GM10248 (cell line): ENCODE measurements at regions not wholly inside any gene's neighbourhood (a gene's known extent, or its start where the extent isn't known, plus 50 kb on each side); places are given as distances from the start of the nearest gene placed in this dataset.

Experiments
- CTCF ChIA-PET: fragments of 300-600 bp; sonication (Branson Sonifier 250); formaldehyde crosslinking; extraction: SDS; loops from one replicate; lab custom pipeline; 2021; ENCODE audit warnings: antibody characterized with exemption; lab: Yijun Ruan, JAX
- POLR2A ChIA-PET: fragments of 350-650 bp; sonication (Branson Sonifier 250); formaldehyde crosslinking; extraction: SDS; loops from one replicate; lab custom pipeline; 2020; ENCODE audit warnings: antibody characterized with exemption; lab: Yijun Ruan, JAX
- DNase-seq: peaks from one replicate; pipeline ENCODE4 v3.0.0; 2012; ENCODE audit errors: extremely low spot score
- CTCF ChIP-seq: IDR thresholded peaks from 2 replicates; pipeline ENCODE4 v1.5.1; 2012; ENCODE audit warnings: mild to moderate bottlenecking, low read depth; ENCODE audit errors: extremely low read depth, missing control alignments, control extremely low read depth

- ChIA-PET CTCF (interaction anchor here (1.1 kb wide), 1 partner anchor 770 kb away, joined by 3 read pairs; no protein-coding TSS in a partner anchor), POLR2A (interaction anchor here (0.6 kb wide), 1 partner anchor 69 kb away, joined by 3 read pairs; no protein-coding TSS in a partner anchor)
- DNase-seq: no peak
- TF ChIP-seq CTCF: peak; percentile 34
Measured at GRCh38 chr9:118595719-118596305, 773.4 kb downstream of the BRINP1 start.

GRCh38 chr9:118596374-118597015 is 772.7 kb downstream of the BRINP1 start:
- POLR2A ChIA-PET: interaction anchor here (0.6 kb wide), 1 partner anchor 70 kb away, joined by 3 read pairs; no protein-coding TSS in a partner anchor
- no peak for DNase-seq
- CTCF ChIA-PET: interaction anchor here (1.0 to 1.1 kb wide), 2 partner anchors 10 to 769 kb away, joined by 3 read pairs; no protein-coding TSS in a partner anchor
- TF ChIP-seq CTCF: no peak

- ChIA-PET CTCF (interaction anchor here (1.0 to 1.1 kb wide), 2 partner anchors 10 to 17 kb away, joined by 3 read pairs; no protein-coding TSS in a partner anchor), POLR2A (no interaction called here)
- DNase-seq: no peak
- no peak for TF ChIP-seq CTCF
Measured at GRCh38 chr9:118606668-118607067, 762.6 kb downstream of the BRINP1 start.

GRCh38 chr9:118609355-118610044 is 759.7 kb downstream of the BRINP1 start:
- CTCF ChIA-PET: no interaction called here
- TF ChIP-seq CTCF: no peak
- DNase-seq: no peak
- POLR2A ChIA-PET: no interaction called here

- ChIA-PET CTCF (interaction anchor here (0.8 kb wide), 1 partner anchor 35 kb away, joined by 3 read pairs; no protein-coding TSS in a partner anchor), POLR2A (no interaction called here)
- no peak for TF ChIP-seq CTCF
- DNase-seq: no peak
Measured at GRCh38 chr9:118612201-118612600, 757.0 kb downstream of the BRINP1 start.

- DNase-seq: no peak
- ChIA-PET POLR2A (no interaction called here), CTCF (no interaction called here)
- TF ChIP-seq CTCF: no peak
Measured at GRCh38 chr9:118613996-118614395, 755.2 kb downstream of the BRINP1 start.
